ENCODE measurements at regions not wholly inside any gene's neighbourhood (a gene's known extent, or its start where the extent isn't known, plus 50 kb on each side); places are given as distances from the start of the nearest gene placed in this dataset.

GRCh38 chr16:17769065-17769464 lies 298.3 kb upstream of the XYLT1 start:
- TF ChIP-seq CTCF (IDR thresholded peaks at IDR 0.05; ENCODE audit: low read length) (no peak), EZH2 (optimal IDR thresholded peaks at IDR 0.05; ENCODE audit: low read depth, low read length) (no peak), EZH2phosphoT487 (IDR thresholded peaks at IDR 0.05; ENCODE audit: low read length) (no peak)

All from MM.1S (cell line).